ENCODE measurements at regions not wholly inside any gene's neighbourhood (a gene's known extent, or its start where the extent isn't known, plus 50 kb on each side); places are given as distances from the start of the nearest gene placed in this dataset.

DNA sequence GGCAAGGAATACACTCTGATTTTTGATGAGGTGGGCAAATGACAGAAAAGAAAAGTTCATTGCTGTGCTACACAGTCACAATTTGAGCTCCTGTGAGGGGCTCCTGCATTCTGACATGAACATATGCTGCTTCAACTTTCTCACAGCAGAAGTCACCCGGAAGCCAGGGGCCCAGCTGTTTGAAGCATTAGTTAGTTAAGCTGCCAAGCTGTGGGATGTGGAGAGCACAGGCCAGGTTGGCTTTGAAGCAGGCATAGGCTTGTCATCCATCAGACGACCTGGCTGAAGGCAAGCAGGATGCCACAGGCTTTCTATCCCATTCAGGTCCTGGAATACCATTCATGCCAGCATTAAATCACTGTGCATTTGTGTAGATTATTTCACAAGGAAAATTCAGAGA, 63.1 kb downstream of the MTNR1B start:
- peaks cover 6% of the 10 kb centered on the region; the same call in 1 of the 2 replicates for H3K4me1 ChIP-seq (ENCODE audit: low read length)
- H3K9ac ChIP-seq (ENCODE audit: low read length) = no peak overlapping the region
- no peaks in the 10 kb centered on the region for H4K20me1 ChIP-seq (ENCODE audit: insufficient read depth, low read length)
- H3K36me3 ChIP-seq (replicated peaks; ENCODE audit: low read depth, low read length) = no peaks in the 10 kb centered on the region
- no peak overlapping the region for H3K27ac ChIP-seq (ENCODE audit: low read length)
- H3K4me2 ChIP-seq (ENCODE audit: low read length) = no peak overlapping the region
- H2AFZ ChIP-seq (ENCODE audit: low read depth, low read length) = no peak overlapping the region
- H3K4me3 ChIP-seq (ENCODE audit: low read length) = no peak overlapping the region
- no peaks in the 10 kb centered on the region for H3K27me3 ChIP-seq (ENCODE audit: low read depth, low read length)
- TF ChIP-seq, protein P1, sequence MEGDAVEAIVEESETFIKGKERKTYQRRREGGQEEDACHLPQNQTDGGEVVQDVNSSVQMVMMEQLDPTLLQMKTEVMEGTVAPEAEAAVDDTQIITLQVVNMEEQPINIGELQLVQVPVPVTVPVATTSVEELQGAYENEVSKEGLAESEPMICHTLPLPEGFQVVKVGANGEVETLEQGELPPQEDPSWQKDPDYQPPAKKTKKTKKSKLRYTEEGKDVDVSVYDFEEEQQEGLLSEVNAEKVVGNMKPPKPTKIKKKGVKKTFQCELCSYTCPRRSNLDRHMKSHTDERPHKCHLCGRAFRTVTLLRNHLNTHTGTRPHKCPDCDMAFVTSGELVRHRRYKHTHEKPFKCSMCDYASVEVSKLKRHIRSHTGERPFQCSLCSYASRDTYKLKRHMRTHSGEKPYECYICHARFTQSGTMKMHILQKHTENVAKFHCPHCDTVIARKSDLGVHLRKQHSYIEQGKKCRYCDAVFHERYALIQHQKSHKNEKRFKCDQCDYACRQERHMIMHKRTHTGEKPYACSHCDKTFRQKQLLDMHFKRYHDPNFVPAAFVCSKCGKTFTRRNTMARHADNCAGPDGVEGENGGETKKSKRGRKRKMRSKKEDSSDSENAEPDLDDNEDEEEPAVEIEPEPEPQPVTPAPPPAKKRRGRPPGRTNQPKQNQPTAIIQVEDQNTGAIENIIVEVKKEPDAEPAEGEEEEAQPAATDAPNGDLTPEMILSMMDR (IDR thresholded peaks at IDR 0.05; ENCODE audit: low read depth, low read length) = no peak
- TF ChIP-seq EZH2phosphoT487 (IDR thresholded peaks at IDR 0.05; ENCODE audit: low read depth) = no peak
- no peaks in the 10 kb centered on the region for H3K79me2 ChIP-seq (ENCODE audit: low read length)
- H3K9me3 ChIP-seq (ENCODE audit: insufficient read depth, low read length) = no peaks in the 10 kb centered on the region

DNA sequence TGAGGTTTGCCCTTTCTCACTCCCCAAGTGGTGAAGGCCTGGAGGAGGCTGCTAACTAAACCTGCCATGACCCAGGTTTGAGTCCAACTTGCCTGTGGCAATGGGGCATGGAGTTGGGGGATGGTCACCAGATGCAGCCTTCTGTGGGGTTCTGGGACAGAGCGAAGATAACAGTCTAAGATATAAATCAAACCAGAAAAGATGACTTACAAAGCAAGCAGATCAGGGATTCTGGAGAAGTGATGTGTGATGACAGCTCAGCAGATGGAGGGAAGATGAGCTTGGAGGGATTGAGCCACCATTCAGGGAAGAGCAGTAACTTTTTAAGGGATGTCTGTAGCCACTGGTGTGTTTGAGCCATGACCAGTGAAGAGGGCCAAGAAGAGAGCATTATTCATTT, 63.6 kb downstream of the MTNR1B start:
- no peaks in the 10 kb centered on the region for H3K27me3 ChIP-seq (ENCODE audit: low read depth, low read length)
- no peaks in the 10 kb centered on the region for H3K36me3 ChIP-seq (replicated peaks; ENCODE audit: low read depth, low read length)
- no peak overlapping the region for H3K4me2 ChIP-seq (ENCODE audit: low read length)
- peaks cover 6% of the 10 kb centered on the region; the same call in 1 of the 2 replicates for H3K4me1 ChIP-seq (ENCODE audit: low read length)
- H3K4me3 ChIP-seq (ENCODE audit: low read length) = no peak overlapping the region
- H4K20me1 ChIP-seq (ENCODE audit: insufficient read depth, low read length) = no peaks in the 10 kb centered on the region
- no peaks in the 10 kb centered on the region for H3K9me3 ChIP-seq (ENCODE audit: insufficient read depth, low read length)
- no peak overlapping the region for H3K27ac ChIP-seq (ENCODE audit: low read length)
- no peak for TF ChIP-seq EZH2phosphoT487 (IDR thresholded peaks at IDR 0.05; ENCODE audit: low read depth)
- TF ChIP-seq, protein P1 (IDR thresholded peaks at IDR 0.05; ENCODE audit: low read depth, low read length) = no peak
- H3K9ac ChIP-seq (ENCODE audit: low read length) = no peak overlapping the region
- H2AFZ ChIP-seq (ENCODE audit: low read depth, low read length) = no peak overlapping the region
- H3K79me2 ChIP-seq (ENCODE audit: low read length) = no peaks in the 10 kb centered on the region

DNA sequence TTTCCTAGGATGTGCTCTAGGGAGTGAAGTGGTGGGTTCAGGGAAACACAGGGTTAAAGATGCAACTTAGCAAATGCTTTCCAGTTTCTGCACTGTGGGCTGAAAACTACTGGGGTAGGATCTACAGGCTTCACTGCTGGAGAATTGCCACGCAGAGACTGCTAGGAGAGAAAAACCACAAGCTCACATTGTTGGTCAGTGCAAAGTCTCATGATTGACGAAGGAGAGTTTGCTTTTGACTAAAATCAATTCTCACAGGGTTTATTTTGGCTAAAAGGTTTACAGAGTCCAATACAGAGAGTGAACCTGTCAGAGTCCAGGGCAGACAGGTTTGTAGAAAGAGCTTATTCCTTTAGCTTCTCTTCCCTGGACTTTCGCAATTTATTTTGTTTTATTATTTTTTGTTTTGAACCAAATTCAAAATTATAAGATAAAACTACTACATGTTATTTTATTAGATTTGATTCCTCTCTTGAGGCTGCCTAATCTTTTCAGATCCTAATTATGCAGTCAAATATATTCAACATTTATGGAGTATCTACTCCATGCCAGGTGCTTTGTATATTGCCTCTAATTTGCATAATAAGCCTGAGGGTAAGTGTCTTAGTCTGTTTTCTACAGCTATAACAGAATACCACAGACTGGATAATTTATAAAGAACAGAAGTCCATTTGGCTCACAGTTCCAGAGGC, 64.7 kb downstream of the MTNR1B start:
- H3K9me3 ChIP-seq (ENCODE audit: insufficient read depth, low read length) = no peaks in the 10 kb centered on the region
- H3K9ac ChIP-seq (ENCODE audit: low read length) = no peak overlapping the region
- H3K27ac ChIP-seq (ENCODE audit: low read length) = no peak overlapping the region
- TF ChIP-seq, protein P1 (IDR thresholded peaks at IDR 0.05; ENCODE audit: low read depth, low read length) = no peak
- no peak for TF ChIP-seq EZH2phosphoT487 (IDR thresholded peaks at IDR 0.05; ENCODE audit: low read depth)
- H2AFZ ChIP-seq (ENCODE audit: low read depth, low read length) = no peak overlapping the region
- no peaks in the 10 kb centered on the region for H4K20me1 ChIP-seq (ENCODE audit: insufficient read depth, low read length)
- peaks cover 6% of the 10 kb centered on the region; the same call in 1 of the 2 replicates for H3K4me1 ChIP-seq (ENCODE audit: low read length)
- H3K4me2 ChIP-seq (ENCODE audit: low read length) = no peak overlapping the region
- H3K4me3 ChIP-seq (ENCODE audit: low read length) = no peak overlapping the region
- no peaks in the 10 kb centered on the region for H3K79me2 ChIP-seq (ENCODE audit: low read length)
- H3K27me3 ChIP-seq (ENCODE audit: low read depth, low read length) = no peaks in the 10 kb centered on the region
- no peaks in the 10 kb centered on the region for H3K36me3 ChIP-seq (replicated peaks; ENCODE audit: low read depth, low read length)

DNA sequence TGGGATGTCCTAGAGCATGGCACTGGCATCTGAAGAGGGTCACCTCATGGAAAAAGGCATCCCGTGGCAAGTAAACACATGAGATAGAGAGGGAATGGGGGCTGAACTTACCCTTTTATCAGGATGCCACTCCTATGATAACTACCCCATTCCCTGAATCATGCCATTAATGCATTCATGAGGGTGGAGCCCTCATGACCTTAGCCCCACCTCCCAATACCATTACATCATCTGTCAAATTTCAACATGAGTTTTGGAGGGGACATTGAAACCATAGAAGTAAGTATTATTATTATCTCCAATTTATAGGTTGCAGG, 65.2 kb downstream of the MTNR1B start:
- no peaks in the 10 kb centered on the region for H3K36me3 ChIP-seq (replicated peaks; ENCODE audit: low read depth, low read length)
- H3K4me3 ChIP-seq (ENCODE audit: low read length) = no peak overlapping the region
- H4K20me1 ChIP-seq (ENCODE audit: insufficient read depth, low read length) = no peaks in the 10 kb centered on the region
- no peaks in the 10 kb centered on the region for H3K79me2 ChIP-seq (ENCODE audit: low read length)
- no peaks in the 10 kb centered on the region for H3K9me3 ChIP-seq (ENCODE audit: insufficient read depth, low read length)
- H2AFZ ChIP-seq (ENCODE audit: low read depth, low read length) = no peak overlapping the region
- H3K27me3 ChIP-seq (ENCODE audit: low read depth, low read length) = no peaks in the 10 kb centered on the region
- H3K9ac ChIP-seq (ENCODE audit: low read length) = no peak overlapping the region
- peaks cover 6% of the 10 kb centered on the region; the same call in 1 of the 2 replicates for H3K4me1 ChIP-seq (ENCODE audit: low read length)
- no peak overlapping the region for H3K27ac ChIP-seq (ENCODE audit: low read length)
- H3K4me2 ChIP-seq (ENCODE audit: low read length) = no peak overlapping the region
- TF ChIP-seq, protein P1 (IDR thresholded peaks at IDR 0.05; ENCODE audit: low read depth, low read length) = no peak
- no peak for TF ChIP-seq EZH2phosphoT487 (IDR thresholded peaks at IDR 0.05; ENCODE audit: low read depth)
